ENCODE measurements at regions not wholly inside any gene's neighbourhood (a gene's known extent, or its start where the extent isn't known, plus 50 kb on each side); places are given as distances from the start of the nearest gene placed in this dataset.

DNA sequence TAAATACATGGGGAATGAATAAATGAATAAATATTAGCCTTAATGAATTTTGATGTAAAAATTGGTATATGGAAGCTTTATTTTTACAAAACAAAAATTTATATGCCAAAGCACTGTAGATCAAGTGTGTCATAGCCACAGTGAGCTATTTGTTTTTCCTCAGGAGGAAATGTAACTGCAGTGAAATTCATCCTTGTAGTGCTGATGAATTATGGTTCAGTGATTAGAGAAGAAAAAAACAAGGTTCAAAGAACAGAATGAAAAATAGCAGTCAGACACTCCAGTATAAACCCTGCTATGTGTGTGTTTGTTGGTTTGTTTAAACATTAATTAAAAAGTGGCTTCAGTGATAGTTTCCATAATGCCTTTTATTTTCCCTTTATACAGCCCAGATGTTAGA is 228.0 kb upstream of the GPR149 start (continued):
- TF ChIP-seq FOXP4 (CRISPR knock-in tag; IDR thresholded peaks at IDR 0.05) (no peak), ATF6 (CRISPR knock-in tag; IDR thresholded peaks at IDR 0.05) (no peak)
- TF ChIP-seq, protein P1, sequence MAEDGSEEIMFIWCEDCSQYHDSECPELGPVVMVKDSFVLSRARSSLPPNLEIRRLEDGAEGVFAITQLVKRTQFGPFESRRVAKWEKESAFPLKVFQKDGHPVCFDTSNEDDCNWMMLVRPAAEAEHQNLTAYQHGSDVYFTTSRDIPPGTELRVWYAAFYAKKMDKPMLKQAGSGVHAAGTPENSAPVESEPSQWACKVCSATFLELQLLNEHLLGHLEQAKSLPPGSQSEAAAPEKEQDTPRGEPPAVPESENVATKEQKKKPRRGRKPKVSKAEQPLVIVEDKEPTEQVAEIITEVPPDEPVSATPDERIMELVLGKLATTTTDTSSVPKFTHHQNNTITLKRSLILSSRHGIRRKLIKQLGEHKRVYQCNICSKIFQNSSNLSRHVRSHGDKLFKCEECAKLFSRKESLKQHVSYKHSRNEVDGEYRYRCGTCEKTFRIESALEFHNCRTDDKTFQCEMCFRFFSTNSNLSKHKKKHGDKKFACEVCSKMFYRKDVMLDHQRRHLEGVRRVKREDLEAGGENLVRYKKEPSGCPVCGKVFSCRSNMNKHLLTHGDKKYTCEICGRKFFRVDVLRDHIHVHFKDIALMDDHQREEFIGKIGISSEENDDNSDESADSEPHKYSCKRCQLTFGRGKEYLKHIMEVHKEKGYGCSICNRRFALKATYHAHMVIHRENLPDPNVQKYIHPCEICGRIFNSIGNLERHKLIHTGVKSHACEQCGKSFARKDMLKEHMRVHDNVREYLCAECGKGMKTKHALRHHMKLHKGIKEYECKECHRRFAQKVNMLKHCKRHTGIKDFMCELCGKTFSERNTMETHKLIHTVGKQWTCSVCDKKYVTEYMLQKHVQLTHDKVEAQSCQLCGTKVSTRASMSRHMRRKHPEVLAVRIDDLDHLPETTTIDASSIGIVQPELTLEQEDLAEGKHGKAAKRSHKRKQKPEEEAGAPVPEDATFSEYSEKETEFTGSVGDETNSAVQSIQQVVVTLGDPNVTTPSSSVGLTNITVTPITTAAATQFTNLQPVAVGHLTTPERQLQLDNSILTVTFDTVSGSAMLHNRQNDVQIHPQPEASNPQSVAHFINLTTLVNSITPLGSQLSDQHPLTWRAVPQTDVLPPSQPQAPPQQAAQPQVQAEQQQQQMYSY (CRISPR knock-in tag; IDR thresholded peaks at IDR 0.05) = no peak
- TF ChIP-seq, protein P2, sequence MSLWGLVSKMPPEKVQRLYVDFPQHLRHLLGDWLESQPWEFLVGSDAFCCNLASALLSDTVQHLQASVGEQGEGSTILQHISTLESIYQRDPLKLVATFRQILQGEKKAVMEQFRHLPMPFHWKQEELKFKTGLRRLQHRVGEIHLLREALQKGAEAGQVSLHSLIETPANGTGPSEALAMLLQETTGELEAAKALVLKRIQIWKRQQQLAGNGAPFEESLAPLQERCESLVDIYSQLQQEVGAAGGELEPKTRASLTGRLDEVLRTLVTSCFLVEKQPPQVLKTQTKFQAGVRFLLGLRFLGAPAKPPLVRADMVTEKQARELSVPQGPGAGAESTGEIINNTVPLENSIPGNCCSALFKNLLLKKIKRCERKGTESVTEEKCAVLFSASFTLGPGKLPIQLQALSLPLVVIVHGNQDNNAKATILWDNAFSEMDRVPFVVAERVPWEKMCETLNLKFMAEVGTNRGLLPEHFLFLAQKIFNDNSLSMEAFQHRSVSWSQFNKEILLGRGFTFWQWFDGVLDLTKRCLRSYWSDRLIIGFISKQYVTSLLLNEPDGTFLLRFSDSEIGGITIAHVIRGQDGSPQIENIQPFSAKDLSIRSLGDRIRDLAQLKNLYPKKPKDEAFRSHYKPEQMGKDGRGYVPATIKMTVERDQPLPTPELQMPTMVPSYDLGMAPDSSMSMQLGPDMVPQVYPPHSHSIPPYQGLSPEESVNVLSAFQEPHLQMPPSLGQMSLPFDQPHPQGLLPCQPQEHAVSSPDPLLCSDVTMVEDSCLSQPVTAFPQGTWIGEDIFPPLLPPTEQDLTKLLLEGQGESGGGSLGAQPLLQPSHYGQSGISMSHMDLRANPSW (CRISPR knock-in tag; conservative IDR thresholded peaks at IDR 0.05; ENCODE audit: low read depth) = no peak
- TF ChIP-seq, protein P3, sequence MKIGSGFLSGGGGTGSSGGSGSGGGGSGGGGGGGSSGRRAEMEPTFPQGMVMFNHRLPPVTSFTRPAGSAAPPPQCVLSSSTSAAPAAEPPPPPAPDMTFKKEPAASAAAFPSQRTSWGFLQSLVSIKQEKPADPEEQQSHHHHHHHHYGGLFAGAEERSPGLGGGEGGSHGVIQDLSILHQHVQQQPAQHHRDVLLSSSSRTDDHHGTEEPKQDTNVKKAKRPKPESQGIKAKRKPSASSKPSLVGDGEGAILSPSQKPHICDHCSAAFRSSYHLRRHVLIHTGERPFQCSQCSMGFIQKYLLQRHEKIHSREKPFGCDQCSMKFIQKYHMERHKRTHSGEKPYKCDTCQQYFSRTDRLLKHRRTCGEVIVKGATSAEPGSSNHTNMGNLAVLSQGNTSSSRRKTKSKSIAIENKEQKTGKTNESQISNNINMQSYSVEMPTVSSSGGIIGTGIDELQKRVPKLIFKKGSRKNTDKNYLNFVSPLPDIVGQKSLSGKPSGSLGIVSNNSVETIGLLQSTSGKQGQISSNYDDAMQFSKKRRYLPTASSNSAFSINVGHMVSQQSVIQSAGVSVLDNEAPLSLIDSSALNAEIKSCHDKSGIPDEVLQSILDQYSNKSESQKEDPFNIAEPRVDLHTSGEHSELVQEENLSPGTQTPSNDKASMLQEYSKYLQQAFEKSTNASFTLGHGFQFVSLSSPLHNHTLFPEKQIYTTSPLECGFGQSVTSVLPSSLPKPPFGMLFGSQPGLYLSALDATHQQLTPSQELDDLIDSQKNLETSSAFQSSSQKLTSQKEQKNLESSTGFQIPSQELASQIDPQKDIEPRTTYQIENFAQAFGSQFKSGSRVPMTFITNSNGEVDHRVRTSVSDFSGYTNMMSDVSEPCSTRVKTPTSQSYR (CRISPR knock-in tag; IDR thresholded peaks at IDR 0.05) = no peak

DNA sequence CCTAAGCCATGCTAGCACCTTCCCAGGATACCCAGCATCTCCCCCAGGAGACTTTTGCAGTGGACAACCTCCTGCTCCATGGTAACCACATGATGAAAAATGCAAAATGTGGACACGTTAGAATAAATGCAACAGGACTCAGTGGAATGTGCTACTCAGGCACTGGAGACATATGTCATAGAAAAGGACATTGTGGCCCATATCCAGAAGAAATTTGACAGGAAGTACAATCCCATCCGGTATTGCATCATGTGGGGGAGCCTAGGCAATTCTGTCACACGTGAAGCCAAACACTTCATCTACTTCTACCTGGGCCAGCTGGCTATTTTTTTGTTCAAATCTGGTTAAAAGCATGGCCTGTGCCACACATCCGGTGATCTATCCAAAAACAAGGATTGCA is 227.2 kb upstream of the GPR149 start:
- Mint-ChIP-seq H3K27ac (no peak overlapping the region), H3K4me1 (peaks cover 22% of the 10 kb centered on the region), H3K27me3 (ENCODE audit: low read depth) (no peaks in the 10 kb centered on the region), H3K9me3 (no peaks in the 10 kb centered on the region), H3K36me3 (no peaks in the 10 kb centered on the region), H3K4me3 (no peak overlapping the region)
- ChIA-PET CTCF (no interaction called here), POLR2A (no interaction called here)
- DNase-seq (ENCODE audit: low spot score) = no peak
- no peak for ATAC-seq
- TF ChIP-seq SMAD3 (CRISPR knock-in tag; IDR thresholded peaks at IDR 0.05; ENCODE audit: borderline replicate concordance) = no peak
- no peak for TF ChIP-seq NFYB (CRISPR knock-in tag; conservative IDR thresholded peaks at IDR 0.05; ENCODE audit: low read depth)
- no peak for TF ChIP-seq OVOL2 (CRISPR knock-in tag; IDR thresholded peaks at IDR 0.05; ENCODE audit: borderline replicate concordance)
- TF ChIP-seq IRF2 (CRISPR knock-in tag; IDR thresholded peaks at IDR 0.05; ENCODE audit: borderline replicate concordance, low read depth) = no peak
- TF ChIP-seq HMGA2 (CRISPR knock-in tag; IDR thresholded peaks at IDR 0.05) = no peak
- no peak for TF ChIP-seq ZNF232 (CRISPR knock-in tag; IDR thresholded peaks at IDR 0.05)
- TF ChIP-seq ZNF512 (CRISPR knock-in tag; IDR thresholded peaks at IDR 0.05; ENCODE audit: borderline replicate concordance) = no peak
- TF ChIP-seq ZNF138 (CRISPR knock-in tag; conservative IDR thresholded peaks at IDR 0.05) = no peak
- TF ChIP-seq, protein P4, sequence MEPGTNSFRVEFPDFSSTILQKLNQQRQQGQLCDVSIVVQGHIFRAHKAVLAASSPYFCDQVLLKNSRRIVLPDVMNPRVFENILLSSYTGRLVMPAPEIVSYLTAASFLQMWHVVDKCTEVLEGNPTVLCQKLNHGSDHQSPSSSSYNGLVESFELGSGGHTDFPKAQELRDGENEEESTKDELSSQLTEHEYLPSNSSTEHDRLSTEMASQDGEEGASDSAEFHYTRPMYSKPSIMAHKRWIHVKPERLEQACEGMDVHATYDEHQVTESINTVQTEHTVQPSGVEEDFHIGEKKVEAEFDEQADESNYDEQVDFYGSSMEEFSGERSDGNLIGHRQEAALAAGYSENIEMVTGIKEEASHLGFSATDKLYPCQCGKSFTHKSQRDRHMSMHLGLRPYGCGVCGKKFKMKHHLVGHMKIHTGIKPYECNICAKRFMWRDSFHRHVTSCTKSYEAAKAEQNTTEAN (CRISPR knock-in tag; IDR thresholded peaks at IDR 0.05) = no peak
- TF ChIP-seq JAZF1 (CRISPR knock-in tag; IDR thresholded peaks at IDR 0.05) = no peak

All from WTC11 (cell line).